SK-N-SH (cell line): ENCODE measurements at regions not wholly inside any gene's neighbourhood (a gene's known extent, or its start where the extent isn't known, plus 50 kb on each side); places are given as distances from the start of the nearest gene placed in this dataset.

Source experiments
- CTCF ChIA-PET: fragments of 300-600, 350-600 bp; formaldehyde crosslinking; extraction: SDS; loops from one replicate; lab custom pipeline; 2021; lab: Yijun Ruan, JAX
- POLR2A ChIA-PET: fragments of 350-600 bp; sonication (Branson Sonifier 250); formaldehyde crosslinking; extraction: SDS; loops from one replicate; lab custom pipeline; 2020; ENCODE audit warnings: antibody characterized with exemption, inconsistent platforms; lab: Yijun Ruan, JAX
- DNase-seq: peaks from one replicate; pipeline ENCODE4 v3.0.0; 2012
- H2AFZ ChIP-seq: fragments of 200-600 bp; sonication (generic); 2 replicates; pipeline ENCODE4 v1.8.1; 2016; ENCODE audit warnings: antibody characterized with exemption, mild to moderate bottlenecking, low read depth
- H3F3A ChIP-seq: fragments of 200-600 bp; sonication (generic); replicated peaks from 2 replicates; pipeline ENCODE3; 2016; ENCODE audit warnings: antibody characterized with exemption, mild to moderate bottlenecking; ENCODE audit not compliant: insufficient read depth
- H3K27ac ChIP-seq, 2 experiments: fragments of 200-500 bp in 1 of 2; fragments of 200-600 bp in 1 of 2; sonication (Bioruptor generic) in 1 of 2; sonication (generic), shearing (Covaris generic) in 1 of 2; 2 replicates each; pipeline versions ENCODE4 v1.5.1 to v1.6.1; 2014 to 2016; ENCODE audit warnings: low read depth in 2 of 2, inconsistent platforms in 1 of 2, low read length in 1 of 2, mild to moderate bottlenecking in 1 of 2, mixed read lengths in 1 of 2
- H3K27me3 ChIP-seq: fragments of 200-600 bp; sonication (generic), shearing (Covaris generic); 2 replicates; pipeline ENCODE4 v1.6.1; 2016; ENCODE audit warnings: mixed run types; ENCODE audit not compliant: insufficient read depth
- H3K36me3 ChIP-seq, 2 experiments: fragments of 200-500 bp in 1 of 2; fragments of 200-600 bp in 1 of 2; sonication (Bioruptor generic) in 1 of 2; sonication (generic) in 1 of 2; replicated peaks in 1 of 2; 2 replicates each; pipeline versions ENCODE3 to v1.5.1; 2014 to 2016; ENCODE audit warnings: low read length in 1 of 2, mild to moderate bottlenecking in 1 of 2; ENCODE audit not compliant: insufficient read depth in 2 of 2, control insufficient read depth in 1 of 2
- H3K4me1 ChIP-seq, 2 experiments: fragments of 200-500 bp in 1 of 2; fragments of 200-600 bp in 1 of 2; sonication (Bioruptor generic) in 1 of 2; sonication (generic), shearing (Covaris generic) in 1 of 2; 2 replicates each; pipeline versions ENCODE4 v1.5.1 to v1.6.1; 2014 to 2016; ENCODE audit warnings: low read depth in 1 of 2, low read length in 1 of 2, mixed run types in 1 of 2; ENCODE audit not compliant: insufficient read depth in 2 of 2, control insufficient read depth in 1 of 2
- H3K4me2 ChIP-seq: fragments of 200-600 bp; sonication (generic), shearing (Covaris generic); 2 replicates; pipeline ENCODE4 v1.6.1; 2017; ENCODE audit warnings: mixed run types
- H3K4me3 ChIP-seq, 2 experiments: fragments of 200-500 bp in 1 of 2; fragments of 200-600 bp in 1 of 2; sonication (Bioruptor generic) in 1 of 2; sonication (generic), shearing (Covaris generic) in 1 of 2; 2 replicates each; pipeline versions ENCODE4 v1.5.1 to v1.8.1; 2014 to 2016; ENCODE audit warnings: low read depth in 2 of 2, inconsistent platforms in 1 of 2, low read length in 1 of 2, mild to moderate bottlenecking in 1 of 2, mixed read lengths in 1 of 2, moderate library complexity in 1 of 2
- H3K79me2 ChIP-seq: fragments of 200-600 bp; sonication (generic); 2 replicates; pipeline ENCODE4 v1.8.1; 2017; ENCODE audit warnings: mild to moderate bottlenecking; ENCODE audit not compliant: insufficient read depth
- H3K9ac ChIP-seq: fragments of 200-600 bp; sonication (generic); 2 replicates; pipeline ENCODE4 v1.6.1; 2017; ENCODE audit warnings: mixed run types
- H3K9me2 ChIP-seq: fragments of 200-600 bp; sonication (generic); 2 replicates; pipeline ENCODE4 v1.6.1; 2017; ENCODE audit warnings: mixed run types
- H3K9me3 ChIP-seq: fragments of 200-600 bp; sonication (generic); 2 replicates; pipeline ENCODE4 v1.6.1; 2017; ENCODE audit warnings: mixed run types, mild to moderate bottlenecking, moderate library complexity
- H4K20me1 ChIP-seq: fragments of 200-600 bp; sonication (generic); 2 replicates; pipeline ENCODE4 v1.6.1; 2017; ENCODE audit warnings: mild to moderate bottlenecking, mixed run types; ENCODE audit not compliant: insufficient read depth
- CTCF ChIP-seq: fragments of 200-600 bp; sonication (generic); IDR thresholded peaks from 2 replicates; pipeline ENCODE4 v1.6.1; 2017; ENCODE audit warnings: antibody characterized with exemption, mild to moderate bottlenecking, moderate library complexity
- GATA2 ChIP-seq: sonication (generic); formaldehyde crosslinking; IDR thresholded peaks from 2 replicates; pipeline ENCODE4 v1.5.0; 2020; ENCODE audit warnings: mild to moderate bottlenecking, missing genetic modification reagents
- JUND ChIP-seq: IDR thresholded peaks from 2 replicates; pipeline ENCODE4 v1.4.0; 2012
- PBX3 ChIP-seq: IDR thresholded peaks from 2 replicates; pipeline ENCODE4; 2012
- POLR2AphosphoS5 ChIP-seq: IDR thresholded peaks from 2 replicates; pipeline ENCODE4 v1.6.1; 2012; ENCODE audit warnings: low read depth, low read length
- TAF1 ChIP-seq: IDR thresholded peaks from 2 replicates; pipeline ENCODE4 v1.6.1; 2012; ENCODE audit warnings: low read depth, mild to moderate bottlenecking, low read length, moderate library complexity, borderline replicate concordance
- WGBS: methylation state at CpG from one replicate; pipeline ENCODE4 v1.1.6; 2017; ENCODE audit warnings: low lambda C conversion rate; 5-methylcytosine and 5-hydroxymethylcytosine counted together

- H3K4me3 ChIP-seq: no peak overlapping the region
- H3K27me3 ChIP-seq: no peaks in the 10 kb centered on the region
- no peaks in the 10 kb centered on the region for H3K4me1 ChIP-seq
- no peaks in the 10 kb centered on the region for H3K9me3 ChIP-seq
- no peaks in the 10 kb centered on the region for H3F3A ChIP-seq
- WGBS: 45% methylated on average over 3 of the region's 3 CpGs
- no peaks in the 10 kb centered on the region for H3K79me2 ChIP-seq
- no peak overlapping the region for H3K27ac ChIP-seq
- TF ChIP-seq POLR2AphosphoS5 (no peak), JUND (no peak), TAF1 (no peak), GATA2 (CRISPR knock-in tag) (no peak), PBX3 (no peak)
- POLR2A ChIA-PET: no interaction called here
- H2AFZ ChIP-seq: no peak overlapping the region
- H3K9ac ChIP-seq: no peak overlapping the region
- H4K20me1 ChIP-seq: no peaks in the 10 kb centered on the region
- no peaks in the 10 kb centered on the region for H3K36me3 ChIP-seq
- DNase-seq: no peak
- CTCF ChIA-PET: no interaction called here
- no peak overlapping the region for H3K4me2 ChIP-seq
- no peaks in the 10 kb centered on the region for H3K9me2 ChIP-seq
Measured at GRCh38 chr6:122153557-122153956, 245.9 kb upstream of the HSF2 start.

GRCh38 chr6:122154155-122154554, 245.3 kb upstream of the HSF2 start:
- WGBS: 22% methylated on average over 1 of the region's 1 CpG
- no peaks in the 10 kb centered on the region for H3K27me3 ChIP-seq

More at GRCh38 chr6:122154155-122154554, 245.3 kb upstream of the HSF2 start:
- TF ChIP-seq POLR2AphosphoS5: no peak
- no peak for TF ChIP-seq CTCF
- Histone ChIP-seq H3K79me2 (no peaks in the 10 kb centered on the region), H4K20me1 (no peaks in the 10 kb centered on the region), H3F3A (no peaks in the 10 kb centered on the region), H3K9ac (no peak overlapping the region), H3K27ac (no peak overlapping the region), H3K9me3 (no peaks in the 10 kb centered on the region), H3K4me2 (no peak overlapping the region), H2AFZ (no peak overlapping the region), H3K4me1 (no peaks in the 10 kb centered on the region), H3K4me3 (no peak overlapping the region), H3K36me3 (no peaks in the 10 kb centered on the region), H3K9me2 (no peaks in the 10 kb centered on the region)
- DNase-seq: no peak
- ChIA-PET POLR2A (no interaction called here), CTCF (no interaction called here)
